Lung (tissue), 11 donors: ENCODE measurements at regions not wholly inside any gene's neighbourhood (a gene's known extent, or its start where the extent isn't known, plus 50 kb on each side); places are given as distances from the start of the nearest gene placed in this dataset.

Source experiments
- ATAC-seq: fragments of 200-7000 bp; cut with Tn5 transposase; one replicate; pipeline ENCODE4 v1.9.1; 2020; ENCODE audit warnings: moderate number of reproducible peaks; ENCODE audit not compliant: insufficient read depth, low FRiP score
- DNase-seq, 3 donors: peaks; one replicate each; pipeline ENCODE4 v3.0.0-alpha.2; 2013 to 2017
- H3K27ac ChIP-seq, 2 donors: one replicate each; pipeline ENCODE4 v1.5.1; 2013; ENCODE audit warnings: mild to moderate bottlenecking in 2 of 2, moderate library complexity in 2 of 2, control low read depth in 1 of 2, inconsistent platforms in 1 of 2, low read depth in 1 of 2, low read length in 1 of 2
- H3K27me3 ChIP-seq, 3 donors: one replicate each; pipeline ENCODE4 v1.5.1; 2013; ENCODE audit warnings: low read length in 2 of 3; ENCODE audit not compliant: control insufficient read depth in 3 of 3, insufficient read depth in 3 of 3
- H3K36me3 ChIP-seq, 4 donors: one replicate each; pipeline ENCODE4 v1.5.1; 2013; ENCODE audit warnings: low read length in 4 of 4, mild to moderate bottlenecking in 1 of 4, moderate library complexity in 1 of 4; ENCODE audit not compliant: control insufficient read depth in 4 of 4, insufficient read depth in 4 of 4
- H3K4me1 ChIP-seq, 5 donors: one replicate each; pipeline ENCODE4 v1.5.1; 2013; ENCODE audit warnings: low read length in 5 of 5, mild to moderate bottlenecking in 2 of 5, moderate library complexity in 1 of 5; ENCODE audit not compliant: control insufficient read depth in 5 of 5, insufficient read depth in 5 of 5
- H3K4me3 ChIP-seq: one replicate; pipeline ENCODE4 v1.5.1; 2013; ENCODE audit warnings: mild to moderate bottlenecking, control low read depth, moderate library complexity
- H3K9ac ChIP-seq, 2 donors: one replicate each; pipeline ENCODE4 v1.5.1; 2013; ENCODE audit warnings: low read length in 2 of 2, control low read depth in 1 of 2; ENCODE audit not compliant: insufficient read depth in 1 of 2
- H3K9me3 ChIP-seq, 4 donors: one replicate each; pipeline ENCODE4 v1.5.1; 2013; ENCODE audit warnings: low read length in 3 of 4, mild to moderate bottlenecking in 1 of 4, moderate library complexity in 1 of 4; ENCODE audit not compliant: control insufficient read depth in 4 of 4, insufficient read depth in 3 of 4
- CTCF ChIP-seq: IDR thresholded peaks from 2 replicates; pipeline ENCODE4 v1.5.1; 2012; ENCODE audit warnings: mild to moderate bottlenecking; ENCODE audit errors: control extremely low read depth, extremely low read depth
- WGBS, 2 donors: extraction: QIAGEN DNeasy Blood & Tissue Kit; methylation state at CpG; one replicate each; pipeline ENCODE4 v1.1.7; 2013; 5-methylcytosine and 5-hydroxymethylcytosine counted together
- donor health status: control.
- donor health status: control.
- donor health status: Bipolar disorder and iron deficiency.
- donor health status: healthy.
- donor health status: DM: yes; HTN: yes; CAD: no.

GRCh38 chr11:42243385-42243784 is 783.9 kb upstream of the LRRC4C start:
- 70 to 76% methylated on average over 2 of the region's 2 CpGs for WGBS, 2 donors
- DNase-seq (no peak), ATAC-seq (no peak)
- no peak for TF ChIP-seq CTCF
- Histone ChIP-seq H3K27me3 (peaks cover 0 to 3% (median 0%) of the 10 kb centered on the region in 3 donors), H3K4me3 (no peak overlapping the region), H3K4me1 (no peaks in the 10 kb centered on the region), H3K9me3 (peaks cover 0 to 2% (median 0%) of the 10 kb centered on the region in 4 donors), H3K9ac (no peak overlapping the region), H3K27ac (no peak overlapping the region), H3K36me3 (no peaks in the 10 kb centered on the region)

- DNase-seq = no peak
- no peak overlapping the region for H3K27ac ChIP-seq
- no peaks in the 10 kb centered on the region for H3K4me1 ChIP-seq
- peaks cover 0 to 3% (median 0%) of the 10 kb centered on the region in 3 donors for H3K27me3 ChIP-seq
- no peak for ATAC-seq
- no peaks in the 10 kb centered on the region for H3K36me3 ChIP-seq
- no peaks in the 10 kb centered on the region for H3K9me3 ChIP-seq
- WGBS, 2 donors = 85 to 86% methylated on average over 1 of the region's 1 CpG
- no peak overlapping the region for H3K4me3 ChIP-seq
- TF ChIP-seq CTCF = no peak
- H3K9ac ChIP-seq = no peak overlapping the region
Observed at GRCh38 chr11:42244376-42244775, 784.9 kb upstream of the LRRC4C start.

GRCh38 chr11:42249401-42249800 is 789.9 kb upstream of the LRRC4C start:
- WGBS, 2 donors = 81 to 85% methylated on average over 4 of the region's 4 CpGs
- no peak for TF ChIP-seq CTCF
- no peak for ATAC-seq

GRCh38 chr11:42249956-42250355 is 790.5 kb upstream of the LRRC4C start:
- DNase-seq (no peak), ATAC-seq (no peak)
- no peak overlapping the region for H3K9ac ChIP-seq
- H3K36me3 ChIP-seq = no peaks in the 10 kb centered on the region
- no peak overlapping the region for H3K4me3 ChIP-seq
- H3K27me3 ChIP-seq = no peaks in the 10 kb centered on the region
- no peak for TF ChIP-seq CTCF
- no peak overlapping the region for H3K27ac ChIP-seq
- H3K4me1 ChIP-seq = no peaks in the 10 kb centered on the region
- 71 to 79% methylated on average over 2 of the region's 2 CpGs for WGBS, 2 donors
- peaks cover 0 to 1% (median 0%) of the 10 kb centered on the region in 4 donors for H3K9me3 ChIP-seq

More at GRCh38 chr11:42249401-42249800, 789.9 kb upstream of the LRRC4C start:
- no peaks in the 10 kb centered on the region for H3K36me3 ChIP-seq
- no peak overlapping the region for H3K9ac ChIP-seq
- H3K4me1 ChIP-seq = no peaks in the 10 kb centered on the region
- H3K9me3 ChIP-seq = peaks cover 0 to 1% (median 0%) of the 10 kb centered on the region in 4 donors
- no peak for DNase-seq
- H3K27me3 ChIP-seq = no peaks in the 10 kb centered on the region
- no peak overlapping the region for H3K27ac ChIP-seq
- no peak overlapping the region for H3K4me3 ChIP-seq
